Neural progenitor cell (in vitro differentiated cells): ENCODE measurements at regions not wholly inside any gene's neighbourhood (a gene's known extent, or its start where the extent isn't known, plus 50 kb on each side); places are given as distances from the start of the nearest gene placed in this dataset.

Source experiments
- DNase-seq: peaks from one replicate; pipeline ENCODE4 v3.0.0-alpha.2; 2016; ENCODE audit warnings: low spot score
- H2AFZ ChIP-seq: fragments of 200-600 bp; sonication (generic); replicated peaks from 2 replicates; pipeline ENCODE4 v1.6.1; 2016; ENCODE audit warnings: antibody characterized with exemption
- H3F3A ChIP-seq: fragments of 200-600 bp; sonication (generic); 2 replicates; pipeline ENCODE4 v1.6.1; 2016; ENCODE audit warnings: antibody characterized with exemption, low read depth
- H3K27ac ChIP-seq: fragments of 200-600 bp; sonication (generic); 2 replicates; pipeline ENCODE4 v1.5.1; 2016; ENCODE audit warnings: mild to moderate bottlenecking
- H3K27me3 ChIP-seq: fragments of 200-600 bp; sonication (generic); 2 replicates; pipeline ENCODE4 v1.6.1; 2016; ENCODE audit warnings: mild to moderate bottlenecking, moderate library complexity
- H3K36me3 ChIP-seq: fragments of 200-600 bp; sonication (generic); 2 replicates; pipeline ENCODE4 v1.5.1; 2016
- H3K4me1 ChIP-seq: fragments of 200-600 bp; sonication (generic); 2 replicates; pipeline ENCODE4 v1.6.1; 2016; ENCODE audit warnings: mixed run types
- H3K4me2 ChIP-seq: fragments of 200-600 bp; sonication (generic); 2 replicates; pipeline ENCODE4 v1.6.1; 2016
- H3K4me3 ChIP-seq: fragments of 200-600 bp; sonication (generic); 2 replicates; pipeline ENCODE4 v1.5.1; 2016
- H3K79me2 ChIP-seq: fragments of 200-600 bp; sonication (generic); 2 replicates; pipeline ENCODE4 v1.6.1; 2016; ENCODE audit warnings: low read depth
- H3K9ac ChIP-seq: fragments of 200-600 bp; sonication (generic); 2 replicates; pipeline ENCODE4 v1.6.1; 2016
- H3K9me3 ChIP-seq: fragments of 200-600 bp; sonication (generic); 2 replicates; pipeline ENCODE4 v1.5.1; 2016; ENCODE audit warnings: low read depth
- H4K20me1 ChIP-seq: fragments of 200-600 bp; sonication (generic); 2 replicates; pipeline ENCODE4 v1.6.1; 2016; ENCODE audit warnings: low read depth
- H3K27ac Mint-ChIP-seq: 3 replicates; pipeline ENCODE4 v1.8.0; 2021; ENCODE audit warnings: mixed read lengths
- H3K27me3 Mint-ChIP-seq: 2 replicates; pipeline ENCODE4 v1.8.0; 2022; ENCODE audit warnings: low read depth, mild to moderate bottlenecking, inconsistent platforms, moderate library complexity, mixed read lengths; ENCODE audit not compliant: insufficient read depth
- H3K36me3 Mint-ChIP-seq: 3 replicates; pipeline ENCODE4 v1.8.0; 2021; ENCODE audit warnings: mixed read lengths
- H3K4me1 Mint-ChIP-seq: 3 replicates; pipeline ENCODE4 v1.8.0; 2021; ENCODE audit warnings: mixed read lengths
- H3K4me3 Mint-ChIP-seq: 3 replicates; pipeline ENCODE4 v1.8.0; 2021; ENCODE audit warnings: mild to moderate bottlenecking, moderate library complexity, mixed read lengths
- H3K9me3 Mint-ChIP-seq: 3 replicates; pipeline ENCODE4 v1.8.0; 2020; ENCODE audit warnings: mixed read lengths
- EZH2 ChIP-seq: fragments of 200-600 bp; sonication (generic); IDR thresholded peaks from 2 replicates; pipeline ENCODE4 v1.6.1; 2017; ENCODE audit warnings: antibody characterized with exemption, mild to moderate bottlenecking, moderate library complexity
- EZH2phosphoT487 ChIP-seq: fragments of 200-600 bp; sonication (generic); IDR thresholded peaks from 2 replicates; pipeline ENCODE4 v1.6.1; 2017; ENCODE audit warnings: antibody characterized with exemption
- TF ChIP-seq, protein P1 (sequence below): fragments of 200-600 bp; sonication (generic); IDR thresholded peaks from 2 replicates; pipeline ENCODE4 v1.5.1; 2017; ENCODE audit warnings: antibody characterized with exemption, mild to moderate bottlenecking

DNA sequence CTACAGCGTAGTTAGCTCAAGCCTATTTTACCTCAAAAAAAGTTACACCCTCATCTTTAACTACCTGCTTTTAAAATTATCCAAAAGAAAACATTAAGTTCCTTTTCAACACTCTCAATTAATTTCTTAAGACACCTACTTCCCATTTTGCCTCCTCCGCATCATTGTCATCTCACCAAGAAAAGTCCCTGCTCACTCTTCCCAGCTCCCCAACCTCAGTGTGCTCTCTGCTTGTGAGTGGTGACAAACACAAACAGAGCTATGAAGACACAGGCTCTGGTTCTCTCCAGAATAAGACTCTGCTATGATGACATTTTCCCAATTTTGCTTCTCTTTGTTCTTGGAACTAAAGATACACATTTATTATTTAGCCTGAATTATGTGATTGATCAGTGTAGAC, 385.1 kb upstream of the HTR2A start:
- Histone ChIP-seq H3K36me3 (no peaks in the 10 kb centered on the region), H3F3A (no peaks in the 10 kb centered on the region), H2AFZ (no peak overlapping the region), H3K27ac (no peak overlapping the region), H4K20me1 (no peaks in the 10 kb centered on the region), H3K4me1 (peaks cover 8% of the 10 kb centered on the region), H3K9ac (no peak overlapping the region), H3K4me3 (no peak overlapping the region), H3K79me2 (no peaks in the 10 kb centered on the region), H3K9me3 (no peaks in the 10 kb centered on the region), H3K4me2 (no peak overlapping the region), H3K27me3 (no peaks in the 10 kb centered on the region)
- Mint-ChIP-seq H3K9me3 (no peaks in the 10 kb centered on the region), H3K36me3 (no peaks in the 10 kb centered on the region), H3K27ac (no peak overlapping the region), H3K27me3 (no peaks in the 10 kb centered on the region), H3K4me3 (no peak overlapping the region), H3K4me1 (peaks cover 10% of the 10 kb centered on the region)
- no peak for DNase-seq
- TF ChIP-seq, protein P1, sequence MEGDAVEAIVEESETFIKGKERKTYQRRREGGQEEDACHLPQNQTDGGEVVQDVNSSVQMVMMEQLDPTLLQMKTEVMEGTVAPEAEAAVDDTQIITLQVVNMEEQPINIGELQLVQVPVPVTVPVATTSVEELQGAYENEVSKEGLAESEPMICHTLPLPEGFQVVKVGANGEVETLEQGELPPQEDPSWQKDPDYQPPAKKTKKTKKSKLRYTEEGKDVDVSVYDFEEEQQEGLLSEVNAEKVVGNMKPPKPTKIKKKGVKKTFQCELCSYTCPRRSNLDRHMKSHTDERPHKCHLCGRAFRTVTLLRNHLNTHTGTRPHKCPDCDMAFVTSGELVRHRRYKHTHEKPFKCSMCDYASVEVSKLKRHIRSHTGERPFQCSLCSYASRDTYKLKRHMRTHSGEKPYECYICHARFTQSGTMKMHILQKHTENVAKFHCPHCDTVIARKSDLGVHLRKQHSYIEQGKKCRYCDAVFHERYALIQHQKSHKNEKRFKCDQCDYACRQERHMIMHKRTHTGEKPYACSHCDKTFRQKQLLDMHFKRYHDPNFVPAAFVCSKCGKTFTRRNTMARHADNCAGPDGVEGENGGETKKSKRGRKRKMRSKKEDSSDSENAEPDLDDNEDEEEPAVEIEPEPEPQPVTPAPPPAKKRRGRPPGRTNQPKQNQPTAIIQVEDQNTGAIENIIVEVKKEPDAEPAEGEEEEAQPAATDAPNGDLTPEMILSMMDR: no peak
- TF ChIP-seq EZH2phosphoT487 (no peak), EZH2 (no peak)

DNA sequence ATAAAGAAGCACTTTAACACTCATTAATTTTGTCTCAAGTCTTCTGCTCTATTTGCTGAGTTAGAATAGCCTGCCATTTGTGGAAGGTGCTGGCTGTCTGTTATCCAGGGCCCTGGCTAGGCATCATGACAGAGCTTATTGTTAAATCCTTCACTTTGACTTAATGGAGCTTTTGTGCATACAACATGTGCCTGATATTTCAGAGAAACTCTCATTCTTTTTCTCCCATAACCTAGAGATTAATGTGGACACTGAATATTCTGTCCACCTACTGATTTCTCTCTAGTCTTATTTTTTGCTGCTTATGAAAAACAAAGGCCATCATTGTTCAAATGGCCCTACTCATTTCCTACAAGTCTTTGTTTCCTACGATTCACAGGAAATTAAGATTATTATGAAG, 383.1 kb upstream of the HTR2A start:
- no peak overlapping the region for H3K4me3 Mint-ChIP-seq
- Histone ChIP-seq H3K79me2 (no peaks in the 10 kb centered on the region), H3F3A (no peaks in the 10 kb centered on the region), H3K4me1 (peaks cover 8% of the 10 kb centered on the region), H2AFZ (no peak overlapping the region), H3K27me3 (no peaks in the 10 kb centered on the region), H3K36me3 (no peaks in the 10 kb centered on the region), H3K27ac (no peak overlapping the region), H3K4me3 (no peak overlapping the region), H3K9ac (no peak overlapping the region), H3K9me3 (no peaks in the 10 kb centered on the region), H4K20me1 (no peaks in the 10 kb centered on the region), H3K4me2 (no peak overlapping the region)
- DNase-seq: no peak
- no peak overlapping the region for H3K27ac Mint-ChIP-seq
- no peaks in the 10 kb centered on the region for H3K36me3 Mint-ChIP-seq
- no peaks in the 10 kb centered on the region for H3K9me3 Mint-ChIP-seq
- TF ChIP-seq, protein P1: no peak
- TF ChIP-seq EZH2phosphoT487 (no peak), EZH2 (no peak)
- peaks cover 8% of the 10 kb centered on the region for H3K4me1 Mint-ChIP-seq
- no peaks in the 10 kb centered on the region for H3K27me3 Mint-ChIP-seq

DNA sequence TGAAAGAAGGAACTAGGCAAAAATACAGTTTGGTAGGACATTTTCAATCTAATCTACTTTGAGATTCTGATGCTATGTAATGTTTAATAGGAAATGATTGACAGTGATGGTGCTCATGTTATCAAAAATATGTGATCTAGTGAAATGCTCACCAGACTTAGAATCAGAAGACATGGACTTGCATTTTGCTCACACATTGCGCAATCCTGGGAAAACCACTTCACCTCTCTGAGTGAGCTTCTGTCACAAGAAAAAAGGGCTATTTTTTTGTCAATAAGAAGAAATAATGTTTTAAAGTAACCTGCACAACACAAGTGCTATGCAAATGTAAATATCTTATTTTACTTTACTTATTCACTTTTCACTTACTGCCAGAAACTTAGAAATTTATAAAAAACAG, 380.9 kb upstream of the HTR2A start:
- no peaks in the 10 kb centered on the region for H3K36me3 Mint-ChIP-seq
- H3K9me3 ChIP-seq: no peaks in the 10 kb centered on the region
- no peak overlapping the region for H3K4me3 Mint-ChIP-seq
- TF ChIP-seq, protein P1: no peak
- TF ChIP-seq EZH2phosphoT487 (no peak), EZH2 (no peak)
- H3K4me1 Mint-ChIP-seq: peaks cover 18% of the 10 kb centered on the region
- H3K27me3 Mint-ChIP-seq: peaks cover 2% of the 10 kb centered on the region
- DNase-seq: no peak
- H3F3A ChIP-seq: no peaks in the 10 kb centered on the region
- no peak overlapping the region for H3K4me3 ChIP-seq
- peaks cover 2% of the 10 kb centered on the region for H3K9me3 Mint-ChIP-seq
- no peak overlapping the region for H2AFZ ChIP-seq
- H3K36me3 ChIP-seq: no peaks in the 10 kb centered on the region
- no peaks in the 10 kb centered on the region for H3K79me2 ChIP-seq
- H3K27ac ChIP-seq: no peak overlapping the region
- no peaks in the 10 kb centered on the region for H4K20me1 ChIP-seq
- no peak overlapping the region for H3K9ac ChIP-seq
- no peak overlapping the region for H3K4me2 ChIP-seq
- no peaks in the 10 kb centered on the region for H3K27me3 ChIP-seq
- H3K4me1 ChIP-seq: peaks cover 18% of the 10 kb centered on the region
- H3K27ac Mint-ChIP-seq: no peak overlapping the region

DNA sequence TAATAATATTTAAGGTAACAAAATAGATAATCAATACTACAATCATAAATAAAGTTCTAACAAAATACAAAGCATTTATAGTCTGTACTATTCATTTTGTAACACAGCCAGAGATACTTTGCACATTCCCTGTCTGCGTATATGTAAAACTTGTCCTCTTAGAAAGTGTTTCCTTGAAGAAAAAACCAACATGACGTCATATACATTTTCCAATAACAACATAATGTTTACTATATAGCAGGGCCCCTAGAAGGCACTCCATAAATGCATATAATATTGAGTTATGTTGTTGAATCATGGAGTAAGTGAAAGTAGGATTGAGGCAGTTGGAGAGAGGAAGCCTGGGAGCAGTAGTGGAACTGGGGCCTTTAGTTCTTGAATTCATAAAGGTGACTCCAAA, 371.4 kb upstream of the HTR2A start:
- no peak overlapping the region for H3K27ac Mint-ChIP-seq
- H2AFZ ChIP-seq: no peak overlapping the region
- TF ChIP-seq, protein P1: no peak
- no peak for TF ChIP-seq EZH2phosphoT487
- no peak for TF ChIP-seq EZH2

More for the DNA sequence above, 371.4 kb upstream of the HTR2A start:
- H3K27ac ChIP-seq: no peak overlapping the region
- peaks cover 4% of the 10 kb centered on the region for H3K4me1 ChIP-seq
- Mint-ChIP-seq H3K4me3 (no peak overlapping the region), H3K36me3 (no peaks in the 10 kb centered on the region), H3K4me1 (no peaks in the 10 kb centered on the region), H3K27me3 (peaks cover 2% of the 10 kb centered on the region), H3K9me3 (peaks cover 10% of the 10 kb centered on the region)
- no peak overlapping the region for H3K4me2 ChIP-seq
- no peak overlapping the region for H3K9ac ChIP-seq
- no peaks in the 10 kb centered on the region for H4K20me1 ChIP-seq
- H3K27me3 ChIP-seq: no peaks in the 10 kb centered on the region
- no peak for DNase-seq
- no peaks in the 10 kb centered on the region for H3K79me2 ChIP-seq
- no peaks in the 10 kb centered on the region for H3K36me3 ChIP-seq
- H3K4me3 ChIP-seq: no peak overlapping the region
- H3F3A ChIP-seq: no peaks in the 10 kb centered on the region
- H3K9me3 ChIP-seq: no peaks in the 10 kb centered on the region
